ENCODE measurements at regions not wholly inside any gene's neighbourhood (a gene's known extent, or its start where the extent isn't known, plus 50 kb on each side); places are given as distances from the start of the nearest gene placed in this dataset.

DNA sequence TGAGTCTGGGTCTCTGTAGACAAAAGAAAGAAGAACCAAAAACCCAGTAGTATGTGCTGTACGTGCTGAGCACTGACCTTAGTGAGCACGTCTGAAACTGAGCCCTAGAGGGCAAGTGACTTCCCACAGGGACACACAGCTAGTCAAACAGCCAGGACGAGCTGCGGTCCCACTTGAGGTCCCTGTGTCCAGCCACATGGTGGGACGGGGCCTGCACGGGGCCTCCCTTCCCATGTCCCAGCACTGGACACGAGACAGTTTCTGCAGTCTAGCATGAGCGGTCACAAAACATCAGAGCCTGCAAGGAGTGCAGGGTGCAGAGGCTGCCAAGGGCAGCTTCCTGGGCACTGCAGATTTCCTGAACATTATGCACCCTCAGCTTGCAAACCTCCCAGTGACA is 121.6 kb downstream of the NCOR2 start:
- DNase-seq (ENCODE audit: low read depth in 2 of 2), result no peak

DNA sequence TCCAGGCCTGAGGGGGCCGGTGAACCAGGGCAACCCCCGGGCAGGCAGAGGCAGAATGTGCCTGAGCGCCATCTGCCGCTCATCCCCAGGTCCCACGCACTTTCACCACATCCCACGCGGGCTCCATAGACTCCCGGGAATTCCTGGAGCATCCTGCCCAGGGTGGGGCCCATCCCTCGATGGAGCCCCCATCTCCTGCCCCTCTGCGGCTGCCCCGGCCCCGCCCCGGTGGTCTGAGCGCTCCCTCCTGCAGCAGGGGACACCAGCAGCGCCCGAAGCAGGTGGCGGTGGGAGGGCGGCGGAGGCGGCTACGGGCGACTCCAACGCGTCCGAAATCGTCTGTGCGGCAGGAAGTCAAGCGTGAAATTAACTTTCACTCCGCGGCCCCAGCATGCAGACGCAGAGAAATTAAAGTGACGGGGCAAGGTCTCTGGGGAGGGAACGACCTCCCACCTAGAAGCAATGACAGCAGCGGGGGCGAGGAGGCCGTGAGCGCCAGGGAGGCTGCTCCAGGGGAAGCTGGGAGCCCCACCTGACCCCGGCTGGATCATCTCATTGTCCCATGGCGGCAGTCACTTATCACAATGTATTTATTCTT is 122.2 kb downstream of the NCOR2 start:
- no peak for DNase-seq (ENCODE audit: low read depth in 2 of 2)

DNA sequence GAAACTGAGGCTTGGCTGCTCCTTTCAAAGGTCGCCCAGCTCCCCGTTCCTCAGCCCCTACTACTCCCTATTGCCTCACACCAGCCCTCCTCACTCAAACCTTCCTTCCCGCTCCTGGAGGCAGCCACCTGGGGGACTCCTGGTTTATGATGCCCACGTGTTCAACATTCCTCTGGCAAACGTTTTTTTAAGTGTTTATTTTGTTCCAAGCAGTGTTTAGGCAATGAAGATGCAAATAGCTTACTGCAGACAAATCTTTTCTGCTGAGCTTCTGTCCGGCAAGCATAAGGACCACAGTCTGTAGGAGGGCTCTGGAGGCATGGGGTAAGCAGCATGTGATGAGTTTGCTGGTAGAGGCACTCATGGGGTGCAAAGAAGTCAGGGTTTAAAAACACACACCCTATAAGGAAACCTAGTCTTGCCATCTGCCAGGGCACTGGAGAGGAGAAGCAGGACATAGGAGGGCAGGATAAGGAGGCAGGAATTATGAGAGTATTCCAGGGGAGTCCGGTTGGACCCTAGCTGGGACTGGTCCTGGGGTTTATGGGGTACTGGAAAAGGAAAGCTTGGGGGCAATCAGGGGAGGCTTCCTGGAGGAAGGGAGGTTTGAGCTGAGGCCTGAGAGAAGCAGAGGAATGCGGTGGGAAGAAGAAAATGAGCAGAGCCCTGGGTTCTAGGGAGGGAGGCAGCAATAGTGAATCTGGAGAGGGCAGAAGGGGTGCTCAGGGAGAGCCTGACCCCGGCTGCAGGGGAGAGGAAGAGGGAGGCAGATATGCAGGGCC is 123.3 kb downstream of the NCOR2 start:
- DNase-seq (ENCODE audit: low read depth in 2 of 2), result no peak

DNA sequence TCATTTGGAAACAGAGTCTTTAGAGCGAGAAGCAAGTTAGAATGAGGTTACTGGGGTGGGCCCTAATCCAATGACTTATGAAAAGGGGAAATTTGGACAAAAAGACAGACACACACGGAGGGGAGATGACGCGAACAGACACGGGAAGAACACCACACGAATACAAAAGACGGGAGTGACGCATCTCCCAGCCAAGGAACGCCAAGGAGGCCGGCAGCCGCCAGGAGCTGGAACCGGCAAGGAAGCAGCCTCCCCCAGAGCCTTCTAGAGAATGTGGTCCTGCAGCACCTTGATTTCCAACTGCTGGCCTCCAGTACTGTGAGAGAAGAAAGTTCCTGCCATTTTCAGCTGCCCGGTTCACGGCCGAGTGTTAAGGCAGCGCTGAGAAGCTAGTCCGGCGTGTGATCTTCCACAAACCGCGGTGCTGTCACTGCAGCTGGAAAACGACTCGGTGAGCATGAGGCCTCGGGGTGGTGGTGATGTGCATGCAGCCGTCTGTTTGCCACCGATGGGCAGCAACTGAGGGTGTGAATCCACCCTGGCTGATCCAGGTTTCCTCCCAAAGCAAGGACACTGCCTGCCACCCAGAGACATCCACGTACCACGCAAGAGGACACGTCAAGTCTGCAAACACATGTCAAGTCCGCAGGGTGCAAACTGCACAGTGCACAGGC is 124.5 kb downstream of the NCOR2 start:
- no peak for DNase-seq (ENCODE audit: low read depth in 2 of 2)

DNA sequence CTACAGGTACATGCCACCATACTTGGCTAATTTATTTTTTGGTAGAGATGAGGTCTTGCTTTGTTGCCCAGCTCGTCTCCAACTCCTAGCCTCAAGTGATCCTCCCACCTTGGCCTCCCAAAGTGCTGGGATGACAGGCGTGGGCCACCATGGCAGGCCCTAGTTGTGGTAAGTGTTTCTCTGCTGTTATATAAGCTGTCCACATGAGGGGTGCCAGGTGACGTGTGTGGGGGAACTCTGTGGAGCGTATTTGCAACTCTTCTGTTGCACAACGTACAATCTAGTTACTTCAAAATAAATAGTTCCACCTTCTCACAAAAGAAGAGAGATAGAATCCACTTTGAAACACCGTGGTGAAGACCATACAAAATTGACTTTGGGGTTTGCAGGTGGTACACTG is 125.1 kb downstream of the NCOR2 start:
- DNase-seq (ENCODE audit: low read depth in 2 of 2), result no peak

DNA sequence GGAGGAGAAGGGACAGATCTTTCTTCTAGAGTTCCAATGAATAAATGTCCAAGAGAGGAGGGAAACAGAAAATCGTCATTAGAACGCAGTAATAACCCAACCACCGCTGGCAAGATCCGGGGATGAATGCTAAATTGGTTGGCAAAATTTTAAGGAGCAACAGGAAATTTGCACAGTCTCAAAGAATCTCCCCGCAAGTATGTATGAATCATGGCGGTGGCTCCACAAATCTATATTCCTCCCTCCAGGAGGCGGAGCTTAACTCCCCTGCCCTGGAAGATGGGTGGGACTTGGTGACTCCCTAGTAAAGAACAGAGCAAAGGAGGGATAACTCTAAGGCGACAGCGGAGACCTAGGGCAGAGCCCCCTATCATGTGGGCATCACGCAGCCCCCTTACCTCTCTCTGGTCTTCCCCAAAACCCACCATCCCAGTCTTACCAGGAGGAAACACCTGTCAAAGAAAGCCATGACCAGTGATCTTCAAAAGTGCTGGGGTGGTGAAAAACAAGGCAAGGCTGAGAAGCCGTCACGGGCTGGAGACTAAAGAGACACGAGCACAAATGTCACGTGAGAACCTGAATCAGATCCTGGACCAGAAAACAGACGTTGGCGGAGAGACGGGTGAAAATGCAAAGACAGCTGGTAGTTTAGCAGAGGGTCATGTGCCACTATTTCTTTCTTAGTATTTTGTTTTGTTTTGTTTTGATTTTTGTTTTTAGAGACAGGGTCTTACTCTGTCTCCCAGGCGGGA is 125.8 kb downstream of the NCOR2 start:
- DNase-seq (ENCODE audit: low read depth in 2 of 2), result no peak

DNA sequence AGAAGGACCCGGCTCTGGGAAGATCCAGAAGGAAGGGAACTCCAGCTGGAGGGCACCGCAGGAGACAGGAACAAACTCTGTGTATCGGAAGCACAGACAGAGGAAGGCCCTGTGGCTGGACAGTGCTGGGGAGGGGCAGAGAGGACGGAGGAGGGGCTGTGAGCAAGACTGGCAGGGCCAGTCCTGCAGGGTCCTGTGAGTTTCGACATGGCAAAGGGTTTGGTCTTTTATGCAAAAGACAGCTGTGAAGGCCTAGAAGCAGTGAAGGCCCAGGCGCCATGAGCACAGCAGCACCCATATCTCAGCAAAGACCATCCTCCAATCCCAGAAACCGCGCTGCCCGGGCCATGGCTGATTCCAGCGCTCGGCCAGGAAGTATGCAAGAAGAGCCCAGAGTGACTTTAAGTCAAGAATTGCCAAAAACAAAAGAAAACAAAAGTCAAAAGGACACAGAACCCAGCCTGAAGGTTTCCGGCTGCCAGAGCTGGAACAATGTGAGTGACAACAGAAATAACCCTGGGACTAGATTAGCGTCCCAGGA is 126.5 kb downstream of the NCOR2 start:
- no peak for DNase-seq (ENCODE audit: low read depth in 2 of 2)

DNA sequence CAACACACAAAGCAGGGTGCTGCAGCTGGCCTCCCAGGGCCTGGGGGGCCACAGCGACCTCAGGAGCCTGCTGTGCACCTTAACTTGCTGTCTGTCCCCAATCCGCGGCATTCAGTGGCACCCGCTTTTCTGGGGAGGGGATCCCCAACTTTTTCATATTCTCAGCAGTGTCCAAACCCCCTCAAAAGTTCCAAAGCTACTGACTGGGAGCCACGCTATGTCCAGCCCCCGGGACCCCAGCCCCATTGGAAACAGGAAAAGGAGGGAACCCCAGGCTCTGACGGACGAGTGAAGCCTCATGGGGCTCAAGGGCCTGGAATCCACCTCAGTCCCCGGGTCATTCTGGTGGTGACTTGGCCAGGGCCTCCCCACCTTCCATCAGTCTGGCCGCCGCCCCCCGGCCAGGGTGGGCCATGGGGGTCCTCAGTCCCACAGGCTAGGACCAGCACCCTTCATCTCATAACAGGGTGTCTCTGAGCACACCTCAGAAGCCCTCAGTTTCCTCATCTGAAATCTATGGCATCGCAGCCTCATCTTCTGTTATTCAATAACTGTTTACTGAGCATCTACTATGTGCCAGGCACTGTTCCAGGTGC is 127.3 kb downstream of the NCOR2 start:
- no peak for DNase-seq (ENCODE audit: low read depth in 2 of 2)

DNA sequence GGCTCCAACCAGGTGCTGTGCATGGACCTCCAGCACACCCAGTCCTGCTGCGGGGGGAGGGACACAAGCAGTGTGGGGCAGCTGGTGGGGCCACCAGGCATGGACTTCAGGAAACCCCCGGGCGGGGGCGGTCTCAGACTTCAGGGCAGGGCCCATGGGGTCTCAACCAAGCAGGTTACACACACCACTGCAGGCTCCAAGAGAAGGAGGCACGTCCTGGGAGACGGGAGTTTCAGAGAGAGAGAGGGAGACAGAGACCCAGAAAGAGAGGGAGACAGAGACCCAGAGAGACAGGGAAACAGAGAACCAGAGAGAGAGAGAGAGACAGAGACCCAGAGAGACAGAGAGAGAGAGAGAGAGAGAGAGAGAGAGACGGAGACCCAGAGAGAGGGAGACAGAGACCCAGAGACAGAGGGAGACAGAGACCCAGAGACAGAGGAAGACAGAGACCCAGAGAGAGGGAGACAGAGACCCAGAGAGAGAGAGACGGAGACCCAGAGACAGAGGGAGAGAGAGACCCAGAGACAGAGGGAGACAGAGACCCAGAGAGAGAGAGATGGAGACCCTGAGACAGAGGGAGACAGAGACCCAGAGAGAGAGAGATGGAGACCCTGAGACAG is 128.9 kb downstream of the NCOR2 start:
- DNase-seq (ENCODE audit: low read depth in 2 of 2), result no peak

DNA sequence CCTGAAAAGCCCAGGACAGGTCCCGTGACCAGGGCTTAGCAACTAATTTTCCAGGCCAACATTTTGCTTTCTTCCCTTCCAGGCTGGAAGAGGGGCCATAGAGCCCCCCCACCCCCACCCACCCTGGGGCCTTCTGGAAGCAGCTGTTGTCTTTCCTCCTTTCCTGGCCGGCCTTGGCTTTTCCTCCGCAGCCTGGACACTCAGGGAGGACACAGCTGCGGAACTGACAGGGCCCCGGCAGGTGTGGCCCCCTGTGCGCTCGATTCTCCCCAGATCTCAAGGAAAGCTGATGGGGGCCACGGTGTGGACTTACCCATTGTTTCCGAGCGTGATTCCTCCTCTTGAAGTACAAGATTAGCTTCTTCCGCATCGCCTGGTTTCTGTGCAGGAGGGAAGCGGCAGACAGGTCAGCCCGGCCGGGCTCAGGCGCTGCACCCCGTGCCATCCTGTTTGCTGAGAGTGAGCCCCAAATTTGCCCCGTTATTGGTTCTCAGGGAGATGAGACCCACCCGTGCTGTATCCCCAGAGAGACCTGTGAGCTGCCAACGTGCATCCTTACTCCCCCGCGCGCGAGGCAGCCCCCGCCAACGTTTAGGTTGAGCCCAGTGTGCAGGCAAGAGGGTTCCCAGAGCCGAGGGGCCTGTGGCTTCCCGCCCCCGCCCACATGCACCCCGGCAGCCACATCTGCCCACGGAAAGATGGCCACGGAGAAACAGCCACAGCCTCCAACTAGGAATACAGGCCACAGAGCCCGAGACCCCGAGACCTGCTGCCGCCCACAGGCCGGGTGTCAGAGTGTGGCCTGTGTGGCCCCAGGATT is 129.6 kb downstream of the NCOR2 start:
- no peak for DNase-seq (ENCODE audit: low read depth in 2 of 2)

DNA sequence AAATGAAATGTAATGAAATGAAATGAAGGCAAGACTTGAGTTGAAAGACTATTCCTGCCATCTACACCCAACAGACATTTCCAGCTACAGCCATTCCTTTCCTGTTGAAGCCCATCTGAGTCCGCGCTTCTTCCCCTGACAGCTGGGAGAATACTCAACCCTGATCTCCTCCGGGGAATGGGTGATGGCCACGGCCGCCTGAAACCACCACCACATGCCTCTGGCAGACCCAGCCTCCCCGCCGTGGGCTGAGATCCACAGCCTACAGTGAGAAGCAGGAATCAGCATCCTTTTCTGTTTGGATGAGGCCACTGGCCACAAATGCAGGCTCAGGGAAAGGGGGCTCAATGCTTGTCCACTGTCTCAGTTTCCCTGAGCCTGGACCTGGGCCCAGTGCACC is 130.3 kb downstream of the NCOR2 start:
- DNase-seq (ENCODE audit: low read depth in 2 of 2), result no peak

DNA sequence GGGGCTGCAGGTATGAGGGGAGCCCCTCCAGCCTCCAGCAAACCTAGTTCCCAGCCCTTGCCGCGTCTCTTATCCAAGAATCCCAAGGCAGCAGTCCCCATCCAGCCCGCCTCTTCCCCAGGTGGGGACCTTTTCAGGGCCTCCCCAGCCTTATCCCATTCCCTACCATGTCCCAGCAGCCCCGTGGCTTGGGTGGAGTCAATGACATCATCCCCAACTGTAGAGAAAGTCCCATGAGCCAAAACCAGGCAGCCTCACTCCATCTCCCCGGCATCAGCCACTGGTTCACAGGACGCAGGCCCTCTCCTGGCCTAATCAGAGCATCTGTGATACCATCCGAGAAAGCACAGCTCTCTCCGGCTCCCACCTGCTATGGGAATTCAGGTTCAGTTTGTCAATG is 131.0 kb downstream of the NCOR2 start:
- DNase-seq (ENCODE audit: low read depth in 2 of 2), result no peak

DNA sequence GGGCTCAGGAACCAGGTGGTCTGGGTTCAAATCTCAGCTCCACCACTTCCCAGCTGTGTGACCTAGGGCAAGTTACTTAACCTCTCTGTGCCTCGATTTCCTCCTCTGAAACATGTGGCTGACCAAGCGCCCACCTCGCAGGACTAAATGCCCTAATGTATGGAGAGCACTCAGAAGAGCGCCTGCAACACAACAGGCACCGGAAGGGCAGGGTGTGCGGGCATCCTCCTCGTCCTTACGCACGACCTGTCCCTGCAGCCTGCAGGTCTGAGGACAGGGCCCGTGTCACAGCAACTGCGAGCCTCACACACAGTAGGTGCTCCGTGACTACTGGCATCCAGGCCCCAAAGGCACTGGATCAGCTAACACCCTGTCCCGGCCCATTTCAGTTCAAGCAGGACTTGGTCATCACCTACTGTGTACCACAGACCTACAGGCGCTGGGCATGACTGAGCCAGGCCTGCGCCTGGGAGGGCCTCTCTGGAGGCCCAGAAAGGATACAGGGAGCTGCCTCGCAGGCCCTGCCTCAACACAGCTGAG is 131.5 kb downstream of the NCOR2 start:
- DNase-seq (ENCODE audit: low read depth in 2 of 2), result no peak

DNA sequence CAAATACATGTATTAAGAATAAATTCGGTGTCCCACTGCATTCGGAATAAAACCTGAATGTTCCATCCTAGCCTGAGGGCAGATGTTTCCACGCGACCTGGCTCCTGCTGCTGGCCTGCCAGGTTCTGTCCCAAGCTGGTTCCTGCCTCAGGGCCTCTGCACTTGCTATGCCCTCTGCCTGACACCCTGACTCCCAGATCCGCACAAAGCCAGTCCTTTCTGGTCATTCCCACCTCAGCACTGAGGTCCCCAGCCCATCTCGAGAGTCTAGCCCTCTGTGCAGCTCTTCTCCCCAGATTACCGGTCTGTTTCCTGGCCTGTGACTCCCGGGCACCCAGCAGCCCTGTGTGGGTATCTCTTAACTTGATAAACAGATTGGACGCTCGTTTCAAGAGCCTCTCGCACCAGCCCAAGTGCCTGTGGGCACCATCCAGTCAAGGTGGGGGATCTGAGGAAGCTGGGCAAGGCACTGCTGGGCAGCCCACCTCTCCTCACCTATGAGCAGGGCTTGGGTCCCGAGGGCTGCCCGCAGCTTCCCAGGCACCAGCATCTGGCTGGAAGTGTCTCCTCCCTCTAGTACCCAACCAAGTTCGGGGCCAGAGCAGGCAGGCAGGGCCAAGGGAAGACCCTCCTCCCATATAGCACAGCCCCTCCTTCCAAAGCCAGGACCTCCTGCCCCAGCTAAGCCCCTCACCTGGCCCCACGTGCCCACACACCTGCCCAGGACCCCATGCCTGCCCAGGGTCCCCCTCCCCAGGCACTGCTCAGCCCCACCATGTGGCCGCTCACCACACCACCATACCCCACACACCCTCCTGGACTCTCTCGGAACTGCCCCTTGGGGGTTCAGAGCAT is 132.2 kb downstream of the NCOR2 start:
- DNase-seq (ENCODE audit: low read depth in 2 of 2), result no peak

DNA sequence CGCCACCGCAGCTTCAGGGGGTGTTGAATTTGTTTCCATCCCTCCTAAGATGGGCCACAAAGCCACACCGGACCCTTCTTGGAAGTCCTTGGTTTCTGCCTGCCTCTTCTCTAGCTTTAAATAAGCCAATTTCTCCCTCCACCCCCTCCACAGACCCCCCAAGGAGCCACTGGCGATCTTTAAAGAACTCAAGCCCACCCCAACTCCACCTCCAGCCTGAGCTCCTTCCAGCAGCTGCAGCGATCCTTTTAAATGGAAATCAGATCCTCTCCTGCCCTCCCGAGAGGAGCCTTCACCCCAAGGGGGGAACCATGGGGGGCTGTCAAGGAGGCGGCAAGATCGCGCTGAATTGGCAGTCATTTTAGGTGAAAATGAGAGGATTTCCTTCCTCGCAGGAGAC is 133.1 kb downstream of the NCOR2 start:
- no peak for DNase-seq (ENCODE audit: low read depth in 2 of 2)

DNA sequence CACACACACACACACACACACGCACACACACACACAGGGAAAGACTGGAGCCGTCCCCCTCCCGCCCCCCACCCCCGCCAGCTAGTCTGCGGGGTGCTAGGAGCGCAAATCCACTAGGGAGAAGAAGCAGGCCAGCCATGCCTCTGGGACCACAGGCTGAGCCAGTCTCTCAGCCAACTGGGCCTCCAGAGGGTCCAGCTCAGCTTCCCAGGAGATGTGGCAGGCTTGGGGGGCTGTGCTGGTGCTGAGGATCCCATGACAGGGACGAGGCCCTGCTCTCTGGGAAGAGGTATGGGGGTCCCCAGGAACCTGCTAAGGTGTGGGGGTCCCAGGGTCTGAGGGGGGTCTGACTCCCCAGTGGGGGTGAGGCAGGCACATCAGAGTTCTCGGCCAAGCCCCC is 133.5 kb downstream of the NCOR2 start:
- no peak for DNase-seq (ENCODE audit: low read depth in 2 of 2)

DNA sequence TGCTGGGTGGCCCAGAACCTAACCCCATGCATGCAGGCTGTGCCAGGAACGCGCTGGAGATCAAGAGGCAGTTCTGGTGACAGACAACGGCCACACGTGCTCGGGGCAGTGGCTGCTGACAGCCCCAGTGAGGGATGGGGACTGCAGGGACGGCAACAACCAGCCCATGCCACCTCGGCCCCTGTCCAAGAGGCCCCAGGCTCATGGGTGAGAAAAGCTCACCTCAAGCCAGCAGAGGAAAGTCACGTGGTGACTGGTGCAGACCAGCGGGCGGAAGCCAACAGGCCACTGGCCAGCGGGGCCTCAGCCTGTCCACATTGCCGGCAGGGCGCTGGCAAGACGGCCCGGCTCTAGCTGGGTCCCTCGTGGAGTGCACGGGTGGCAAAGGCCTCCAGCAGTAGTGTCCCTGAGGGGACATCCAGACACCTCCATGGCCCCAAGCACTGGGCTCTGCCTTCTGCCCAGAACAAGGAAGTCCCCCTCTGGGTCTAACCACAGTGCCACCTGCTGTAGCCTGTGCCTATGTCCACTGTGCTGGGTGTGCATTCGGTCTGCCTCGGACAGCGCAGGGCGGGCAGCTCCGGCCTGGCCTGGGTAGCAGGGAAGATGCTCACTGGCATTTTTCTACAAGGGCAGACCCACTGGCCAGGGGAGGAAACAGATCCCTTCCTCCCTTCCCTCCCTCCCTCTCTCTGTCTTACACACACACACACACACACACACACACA is 134.1 kb downstream of the NCOR2 start:
- DNase-seq (ENCODE audit: low read depth in 2 of 2), result no peak

DNA sequence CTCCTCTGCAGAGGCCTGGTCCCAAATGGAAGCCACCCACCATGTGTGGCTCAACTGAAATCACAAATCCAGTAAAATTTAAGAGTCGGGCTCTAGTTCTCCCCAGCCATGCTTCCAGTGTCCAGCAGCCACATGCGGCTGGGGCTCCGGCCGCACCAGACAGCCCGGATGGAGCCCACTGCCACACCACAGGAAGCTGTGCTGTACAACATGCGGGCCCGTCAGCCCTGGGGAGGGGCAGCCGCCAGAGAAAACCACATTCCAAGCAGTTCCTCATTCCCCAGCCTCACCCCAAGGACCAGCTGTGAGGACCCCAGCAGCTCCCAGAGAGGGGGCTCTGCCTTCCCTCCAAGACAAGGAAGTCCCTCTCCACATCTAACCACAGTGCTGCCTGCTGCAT is 135.0 kb downstream of the NCOR2 start:
- no peak for DNase-seq (ENCODE audit: low read depth in 2 of 2)

DNA sequence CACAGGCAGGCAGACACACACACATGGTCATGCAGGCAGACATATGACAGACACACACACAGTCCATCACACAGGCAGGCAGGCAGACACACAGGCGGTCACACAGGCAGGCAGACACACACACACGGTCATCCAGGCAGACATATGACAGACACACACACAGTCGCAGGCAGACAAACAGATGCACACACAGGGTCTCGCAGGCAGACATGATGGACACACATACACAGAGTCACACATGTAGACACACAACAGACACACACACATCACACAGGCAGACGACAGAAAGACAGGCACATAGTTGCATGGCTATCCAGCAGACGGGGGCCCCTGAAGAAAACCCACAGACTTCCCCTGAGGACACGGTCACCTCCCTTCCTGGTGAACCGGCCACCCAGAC is 135.4 kb downstream of the NCOR2 start:
- no peak for DNase-seq (ENCODE audit: low read depth in 2 of 2)
